GM23248 (cell line): ENCODE measurements at regions not wholly inside any gene's neighbourhood (a gene's known extent, or its start where the extent isn't known, plus 50 kb on each side); places are given as distances from the start of the nearest gene placed in this dataset.

ENCODE experiments used
- DNase-seq: peaks from one replicate; pipeline ENCODE4 v3.0.0-alpha.2; 2015
- H2AFZ ChIP-seq: fragments of 200-600 bp; sonication (generic); 2 replicates; pipeline ENCODE4 v1.6.1; 2016; ENCODE audit warnings: antibody characterized with exemption
- H3F3A ChIP-seq: fragments of 200-600 bp; sonication (generic); 2 replicates; pipeline ENCODE4 v1.6.1; 2016; ENCODE audit warnings: mild to moderate bottlenecking, antibody characterized with exemption, mixed run types; ENCODE audit not compliant: insufficient read depth
- H3K27ac ChIP-seq: fragments of 200-600 bp; sonication (generic); 2 replicates; pipeline ENCODE4 v1.5.1; 2016; ENCODE audit warnings: mild to moderate bottlenecking
- H3K27me3 ChIP-seq: fragments of 200-600 bp; sonication (generic); replicated peaks from 2 replicates; pipeline ENCODE4 v1.6.1; 2016; ENCODE audit warnings: mild to moderate bottlenecking; ENCODE audit not compliant: insufficient read depth
- H3K36me3 ChIP-seq: fragments of 200-600 bp; sonication (generic); 2 replicates; pipeline ENCODE4 v1.6.1; 2016; ENCODE audit warnings: low read depth, mild to moderate bottlenecking
- H3K4me1 ChIP-seq: fragments of 200-600 bp; sonication (generic); 2 replicates; pipeline ENCODE4 v1.6.1; 2016; ENCODE audit warnings: mild to moderate bottlenecking; ENCODE audit not compliant: insufficient read depth
- H3K4me2 ChIP-seq: fragments of 200-600 bp; sonication (generic); one replicate; pipeline ENCODE4 v1.6.1; 2016; ENCODE audit warnings: mild to moderate bottlenecking; ENCODE audit not compliant: unreplicated experiment
- H3K4me3 ChIP-seq: fragments of 200-600 bp; sonication (generic); 2 replicates; pipeline ENCODE4 v1.5.1; 2016; ENCODE audit warnings: mild to moderate bottlenecking
- H3K79me2 ChIP-seq: fragments of 200-600 bp; sonication (generic); 2 replicates; pipeline ENCODE4 v1.6.1; 2016; ENCODE audit warnings: mild to moderate bottlenecking; ENCODE audit not compliant: insufficient read depth
- H3K9ac ChIP-seq: fragments of 200-600 bp; sonication (generic); 2 replicates; pipeline ENCODE4 v1.6.1; 2016; ENCODE audit warnings: mild to moderate bottlenecking
- H3K9me2 ChIP-seq: fragments of 200-600 bp; sonication (generic); 2 replicates; pipeline ENCODE4 v1.6.1; 2016; ENCODE audit warnings: mixed run types, mild to moderate bottlenecking, moderate library complexity; ENCODE audit not compliant: insufficient read depth
- H3K9me3 ChIP-seq: fragments of 200-600 bp; sonication (generic); one replicate; pipeline ENCODE4 v1.6.1; 2017; ENCODE audit warnings: low read depth
- H4K20me1 ChIP-seq: fragments of 200-600 bp; sonication (generic); 2 replicates; pipeline ENCODE4 v1.6.0; 2016; ENCODE audit not compliant: insufficient read depth
- EZH2 ChIP-seq: fragments of 200-600 bp; sonication (generic); IDR thresholded peaks from 2 replicates; pipeline ENCODE4 v1.6.1; 2018; ENCODE audit warnings: antibody characterized with exemption, mild to moderate bottlenecking; ENCODE audit not compliant: insufficient read depth, poor library complexity, severe bottlenecking
- EZH2phosphoT487 ChIP-seq: fragments of 200-600 bp; sonication (generic); IDR thresholded peaks from 2 replicates; pipeline ENCODE4 v1.6.1; 2018; ENCODE audit warnings: antibody characterized with exemption, moderate library complexity, mild to moderate bottlenecking, low read depth; ENCODE audit not compliant: insufficient read depth
- WGBS, 2 experiments: methylation state at CpG; one replicate each; pipeline ENCODE4 v1.1.6; 2015 to 2017; ENCODE audit warnings: low lambda C conversion rate in 2 of 2, low coverage in 1 of 2; ENCODE audit errors: missing lambda C conversion rate in 2 of 2; 5-methylcytosine and 5-hydroxymethylcytosine counted together
- in situ Hi-C: fragments of 300-500 bp; cut with MboI; formaldehyde crosslinking; loops from 2 replicates; pipeline ENCODE4 v1.15.0; 2020

- Histone ChIP-seq H3K79me2 (peaks cover 6% of the 10 kb centered on the region; the same call in 1 of the 2 replicates), H3K9ac (no peak overlapping the region), H3K4me3 (no peak overlapping the region), H4K20me1 (no peaks in the 10 kb centered on the region), H3K36me3 (no peaks in the 10 kb centered on the region), H3K27ac (no peak overlapping the region), H3K9me3 (no peaks in the 10 kb centered on the region), H3K4me1 (peaks cover 16% of the 10 kb centered on the region), H3K27me3 (no peaks in the 10 kb centered on the region), H2AFZ (no peak overlapping the region), H3K9me2 (no peaks in the 10 kb centered on the region), H3F3A (peaks cover 20% of the 10 kb centered on the region), H3K4me2 (no peak overlapping the region)
- TF ChIP-seq EZH2phosphoT487 (no peak), EZH2 (no peak)
- 97% methylated on average over 3 of the region's 3 CpGs for WGBS, 2 experiments
- no peak for DNase-seq
- in situ Hi-C loops, result no loop called here
Measured at GRCh38 chr9:109883623-109884022, 103.6 kb downstream of the PALM2AKAP2 start.

DNA sequence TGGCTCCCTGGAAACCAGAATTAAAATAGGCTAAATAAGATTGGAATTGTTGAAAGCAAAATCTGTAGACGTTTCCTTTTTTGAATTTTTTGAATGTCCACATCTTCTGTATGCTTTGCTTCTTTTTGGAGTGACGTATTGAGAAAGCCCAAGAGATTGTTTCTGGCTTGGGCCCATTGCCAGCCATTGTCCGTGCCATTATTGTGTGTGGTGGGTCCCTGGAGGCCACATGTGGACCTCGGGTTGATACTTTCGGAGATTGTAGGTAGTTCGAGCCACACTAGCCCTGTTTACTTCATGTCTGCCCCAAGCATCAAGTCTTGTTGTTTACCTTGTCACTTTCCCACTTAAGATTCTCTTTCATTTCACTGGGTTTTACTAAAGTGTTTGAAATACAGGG is 106.0 kb downstream of the PALM2AKAP2 start:
- no peak overlapping the region for H3K4me3 ChIP-seq
- no peaks in the 10 kb centered on the region for H3K9me2 ChIP-seq
- H3K4me1 ChIP-seq, result peaks cover 16% of the 10 kb centered on the region
- no peak overlapping the region; the same call in 1 of the 2 replicates for H3K27ac ChIP-seq
- H4K20me1 ChIP-seq, result no peaks in the 10 kb centered on the region
- no peaks in the 10 kb centered on the region for H3K36me3 ChIP-seq
- no peaks in the 10 kb centered on the region for H3K27me3 ChIP-seq
- TF ChIP-seq EZH2 (no peak), EZH2phosphoT487 (no peak)
- H3K79me2 ChIP-seq, result peaks cover 6% of the 10 kb centered on the region; the same call in 1 of the 2 replicates
- no peak for DNase-seq
- H3F3A ChIP-seq, result peaks cover 20% of the 10 kb centered on the region
- WGBS, 2 experiments, result 79% methylated on average over 6 of the region's 6 CpGs
- no peaks in the 10 kb centered on the region for H3K9me3 ChIP-seq
- H3K9ac ChIP-seq, result no peak overlapping the region
- no peak overlapping the region for H2AFZ ChIP-seq
- no peak overlapping the region for H3K4me2 ChIP-seq
- in situ Hi-C loops, result no loop called here

GRCh38 chr9:109886617-109887016 is 106.6 kb downstream of the PALM2AKAP2 start:
- peaks cover 6% of the 10 kb centered on the region; the same call in 1 of the 2 replicates for H3K79me2 ChIP-seq
- peak overlapping the region; percentile 54 for H3K27ac ChIP-seq
- H4K20me1 ChIP-seq, result no peaks in the 10 kb centered on the region
- peak overlapping the region; percentile 34 for H3K4me2 ChIP-seq
- no peak overlapping the region for H2AFZ ChIP-seq
- H3K4me3 ChIP-seq, result no peak overlapping the region
- peak; percentile 26 for DNase-seq
- H3F3A ChIP-seq, result peaks cover 20% of the 10 kb centered on the region
- no peaks in the 10 kb centered on the region for H3K9me3 ChIP-seq
- no peaks in the 10 kb centered on the region for H3K36me3 ChIP-seq
- 0 out of 2 replicates have a peak overlapping the region, but pooled peaks have one; percentile 7 for H3K9ac ChIP-seq
- H3K9me2 ChIP-seq, result no peaks in the 10 kb centered on the region
- no peaks in the 10 kb centered on the region for H3K27me3 ChIP-seq
- TF ChIP-seq EZH2phosphoT487, result no peak
- TF ChIP-seq EZH2, result no peak
- H3K4me1 ChIP-seq, result peaks cover 16% of the 10 kb centered on the region
- in situ Hi-C loops, result no loop called here
- WGBS, 2 experiments, result 19 to 24% methylated on average over 3 of the region's 3 CpGs

- H2AFZ ChIP-seq, result no peak overlapping the region
- peaks cover 20% of the 10 kb centered on the region for H3F3A ChIP-seq
- no peak overlapping the region for H3K4me3 ChIP-seq
- peaks cover 16% of the 10 kb centered on the region for H3K4me1 ChIP-seq
- no peaks in the 10 kb centered on the region for H3K27me3 ChIP-seq
- WGBS, 2 experiments, result 8 to 13% methylated on average over 3 of the region's 3 CpGs
- H3K9ac ChIP-seq, result 0 out of 2 replicates have a peak overlapping the region, but pooled peaks have one; percentile 7
- peak; percentile 80 for DNase-seq
- TF ChIP-seq EZH2phosphoT487, result no peak
- TF ChIP-seq EZH2, result no peak
- H4K20me1 ChIP-seq, result no peaks in the 10 kb centered on the region
- peak overlapping the region; percentile 54 for H3K27ac ChIP-seq
- H3K9me3 ChIP-seq, result no peaks in the 10 kb centered on the region
- H3K79me2 ChIP-seq, result peaks cover 6% of the 10 kb centered on the region; the same call in 1 of the 2 replicates
- H3K36me3 ChIP-seq, result no peaks in the 10 kb centered on the region
- no peaks in the 10 kb centered on the region for H3K9me2 ChIP-seq
- H3K4me2 ChIP-seq, result peak overlapping the region; percentile 38
- in situ Hi-C loops, result no loop called here
Measured at GRCh38 chr9:109887079-109887478, 107.1 kb downstream of the PALM2AKAP2 start.

- Histone ChIP-seq H3K27ac (no peak overlapping the region), H3F3A (peaks cover 20% of the 10 kb centered on the region), H3K9ac (no peak overlapping the region), H4K20me1 (no peaks in the 10 kb centered on the region), H3K4me2 (no peak overlapping the region), H2AFZ (no peak overlapping the region), H3K36me3 (no peaks in the 10 kb centered on the region), H3K79me2 (peaks cover 6% of the 10 kb centered on the region; the same call in 1 of the 2 replicates), H3K9me2 (no peaks in the 10 kb centered on the region), H3K27me3 (no peaks in the 10 kb centered on the region), H3K9me3 (no peaks in the 10 kb centered on the region), H3K4me3 (no peak overlapping the region), H3K4me1 (peaks cover 16% of the 10 kb centered on the region)
- DNase-seq, result no peak
- in situ Hi-C loops, result no loop called here
- 93 to 100% methylated on average over 1 of the region's 1 CpG for WGBS, 2 experiments
- TF ChIP-seq EZH2 (no peak), EZH2phosphoT487 (no peak)
Measured at GRCh38 chr9:109888695-109889094, 108.7 kb downstream of the PALM2AKAP2 start.
